Astrocyte of the cerebellum (primary cell): ENCODE measurements at regions not wholly inside any gene's neighbourhood (a gene's known extent, or its start where the extent isn't known, plus 50 kb on each side); places are given as distances from the start of the nearest gene placed in this dataset.
"Not testable (repeated sequence)": the region's sequence is repeated elsewhere in the genome, so short reads cannot be mapped to it uniquely, and the experiment has no call there.

Experiments used
- DNase-seq: peaks from one replicate; pipeline ENCODE4 v3.0.0-alpha.2; 2011; ENCODE audit warnings: low read depth
- H3K4me3 ChIP-seq: 2 replicates; pipeline ENCODE4 v1.5.1; 2011; ENCODE audit warnings: mild to moderate bottlenecking, low read depth, low read length, moderate library complexity
- in situ Hi-C: cut with HindIII; loops from 2 replicates; pipeline ENCODE4 v1.10.0; 2017; ENCODE audit warnings: low sequenced_read_pairs
- TF ChIP-seq, protein P1 (sequence below): IDR thresholded peaks from 2 replicates; pipeline ENCODE4 v1.5.1; 2012; ENCODE audit warnings: low read length, low read depth, moderate library complexity, mild to moderate bottlenecking; ENCODE audit errors: missing control alignments

- in situ Hi-C loops, result no loop called here
- H3K4me3 ChIP-seq, result no peak overlapping the region
- DNase-seq, result no peak
- TF ChIP-seq, protein P1, sequence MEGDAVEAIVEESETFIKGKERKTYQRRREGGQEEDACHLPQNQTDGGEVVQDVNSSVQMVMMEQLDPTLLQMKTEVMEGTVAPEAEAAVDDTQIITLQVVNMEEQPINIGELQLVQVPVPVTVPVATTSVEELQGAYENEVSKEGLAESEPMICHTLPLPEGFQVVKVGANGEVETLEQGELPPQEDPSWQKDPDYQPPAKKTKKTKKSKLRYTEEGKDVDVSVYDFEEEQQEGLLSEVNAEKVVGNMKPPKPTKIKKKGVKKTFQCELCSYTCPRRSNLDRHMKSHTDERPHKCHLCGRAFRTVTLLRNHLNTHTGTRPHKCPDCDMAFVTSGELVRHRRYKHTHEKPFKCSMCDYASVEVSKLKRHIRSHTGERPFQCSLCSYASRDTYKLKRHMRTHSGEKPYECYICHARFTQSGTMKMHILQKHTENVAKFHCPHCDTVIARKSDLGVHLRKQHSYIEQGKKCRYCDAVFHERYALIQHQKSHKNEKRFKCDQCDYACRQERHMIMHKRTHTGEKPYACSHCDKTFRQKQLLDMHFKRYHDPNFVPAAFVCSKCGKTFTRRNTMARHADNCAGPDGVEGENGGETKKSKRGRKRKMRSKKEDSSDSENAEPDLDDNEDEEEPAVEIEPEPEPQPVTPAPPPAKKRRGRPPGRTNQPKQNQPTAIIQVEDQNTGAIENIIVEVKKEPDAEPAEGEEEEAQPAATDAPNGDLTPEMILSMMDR, result no peak
Observed at GRCh38 chr16:26497896-26498295, 568.8 kb upstream of the C16orf82 start.

DNA sequence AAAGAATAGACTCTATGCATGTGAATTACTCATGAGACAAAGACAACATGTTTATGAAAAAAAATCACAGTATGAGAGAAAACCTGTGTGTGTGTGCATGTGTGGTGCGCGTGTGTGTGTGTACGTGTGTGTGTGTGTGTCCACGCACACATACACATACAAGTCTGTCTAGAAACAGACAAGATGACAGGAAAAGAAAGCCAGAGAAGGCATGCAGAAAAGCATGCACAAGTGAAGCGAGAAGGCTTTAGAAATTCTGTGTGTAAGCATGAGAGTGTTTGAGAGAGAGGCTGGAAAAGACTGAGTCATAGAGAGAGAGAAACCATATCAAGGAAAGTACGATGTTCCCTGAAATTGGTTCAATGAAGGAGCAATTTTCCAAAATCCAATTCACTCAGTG, 566.4 kb upstream of the C16orf82 start:
- no peak for DNase-seq
- in situ Hi-C loops, result no loop called here
- no peak overlapping the region for H3K4me3 ChIP-seq
- TF ChIP-seq, protein P1, result no peak

- TF ChIP-seq, protein P1, result no peak
- in situ Hi-C loops, result no loop called here
- no peak for DNase-seq
- H3K4me3 ChIP-seq, result no peak overlapping the region
Observed at GRCh38 chr16:26505496-26505895, 561.2 kb upstream of the C16orf82 start.

DNA sequence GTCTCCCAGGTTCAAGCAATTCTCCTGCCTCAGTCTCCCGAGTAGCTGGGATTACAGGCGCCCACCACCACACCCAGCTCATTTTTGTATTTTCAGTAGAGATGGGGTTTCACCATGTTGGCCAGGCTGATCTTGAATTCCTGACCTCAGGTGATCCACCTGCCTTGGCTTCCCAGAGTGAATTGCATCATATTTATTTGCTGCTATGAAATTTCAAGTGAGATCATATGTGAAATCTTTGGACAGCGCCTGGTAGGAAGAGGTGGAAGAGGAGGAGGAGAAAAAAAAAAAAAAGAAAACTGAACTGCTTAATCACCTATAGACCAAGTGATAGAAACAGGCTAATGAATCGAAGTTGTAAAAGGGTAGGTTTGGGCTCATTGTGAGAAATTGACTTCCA, 557.8 kb upstream of the C16orf82 start:
- in situ Hi-C loops, DNase-seq, H3K4me3 ChIP-seq: not testable (repeated sequence)

- DNase-seq, result no peak
- TF ChIP-seq, protein P1, result no peak
- in situ Hi-C loops, result no loop called here
- no peak overlapping the region for H3K4me3 ChIP-seq
Observed at GRCh38 chr16:26510924-26511323, 555.8 kb upstream of the C16orf82 start.

GRCh38 chr16:26511463-26511862, 555.3 kb upstream of the C16orf82 start:
- in situ Hi-C loops, result no loop called here
- no peak overlapping the region for H3K4me3 ChIP-seq
- TF ChIP-seq, protein P1, result no peak
- DNase-seq, result no peak

GRCh38 chr16:26521626-26522025, 545.1 kb upstream of the C16orf82 start:
- in situ Hi-C loops, result no loop called here
- no peak for DNase-seq
- TF ChIP-seq, protein P1, result no peak
- H3K4me3 ChIP-seq, result no peak overlapping the region
